Hepatocyte (in vitro differentiated cells): ENCODE measurements at regions not wholly inside any gene's neighbourhood (a gene's known extent, or its start where the extent isn't known, plus 50 kb on each side); places are given as distances from the start of the nearest gene placed in this dataset.

ENCODE experiments used
- DNase-seq: peaks from one replicate; pipeline ENCODE4 v3.0.0-alpha.2; 2016; ENCODE audit warnings: low spot score
- H2AFZ ChIP-seq: fragments of 200-600 bp; sonication (generic); 2 replicates; pipeline ENCODE4 v1.6.0; 2016; ENCODE audit warnings: antibody characterized with exemption, mild to moderate bottlenecking
- H3K27ac ChIP-seq: fragments of 200-600 bp; sonication (generic); 2 replicates; pipeline ENCODE4 v1.5.1; 2016; ENCODE audit warnings: mild to moderate bottlenecking
- H3K27me3 ChIP-seq: fragments of 200-600 bp; sonication (generic); 2 replicates; pipeline ENCODE4 v1.6.1; 2016
- H3K36me3 ChIP-seq: fragments of 200-600 bp; sonication (generic); replicated peaks from 2 replicates; pipeline ENCODE4 v1.5.1; 2016; ENCODE audit warnings: low read depth; ENCODE audit not compliant: insufficient read depth
- H3K4me1 ChIP-seq: fragments of 200-600 bp; sonication (generic); 2 replicates; pipeline ENCODE4 v1.5.1; 2016; ENCODE audit warnings: mild to moderate bottlenecking, moderate library complexity; ENCODE audit not compliant: insufficient read depth
- H3K4me2 ChIP-seq: fragments of 200-600 bp; sonication (generic); 2 replicates; pipeline ENCODE4 v1.6.0; 2016
- H3K4me3 ChIP-seq: fragments of 200-600 bp; sonication (generic); 2 replicates; pipeline ENCODE4 v1.5.1; 2016; ENCODE audit warnings: mild to moderate bottlenecking
- H3K79me2 ChIP-seq: fragments of 200-600 bp; sonication (generic); 2 replicates; pipeline ENCODE4 v1.6.0; 2017; ENCODE audit warnings: mild to moderate bottlenecking
- H3K9me2 ChIP-seq: fragments of 200-600 bp; sonication (generic); replicated peaks from 2 replicates; pipeline ENCODE4 v1.6.0; 2017; ENCODE audit warnings: mild to moderate bottlenecking; ENCODE audit not compliant: insufficient read depth
- H3K9me3 ChIP-seq: fragments of 200-600 bp; sonication (generic); 2 replicates; pipeline ENCODE4 v1.5.1; 2016; ENCODE audit warnings: low read depth, mild to moderate bottlenecking
- H4K20me1 ChIP-seq: fragments of 200-600 bp; sonication (generic); 2 replicates; pipeline ENCODE4 v1.6.0; 2016; ENCODE audit warnings: mild to moderate bottlenecking; ENCODE audit not compliant: insufficient read depth, poor library complexity, severe bottlenecking
- CTCF ChIP-seq: fragments of 200-600 bp; sonication (generic); IDR thresholded peaks from 2 replicates; pipeline ENCODE4 v1.5.1; 2016; ENCODE audit warnings: antibody characterized with exemption, mild to moderate bottlenecking; ENCODE audit not compliant: poor library complexity
- EZH2 ChIP-seq: fragments of 200-600 bp; sonication (generic); IDR thresholded peaks from 2 replicates; pipeline ENCODE4 v1.6.1; 2016; ENCODE audit warnings: antibody characterized with exemption, mild to moderate bottlenecking, borderline replicate concordance
- EZH2phosphoT487 ChIP-seq: fragments of 200-600 bp; sonication (generic); IDR thresholded peaks from one replicate; pipeline ENCODE4 v1.6.1; 2018; ENCODE audit warnings: antibody characterized with exemption, mild to moderate bottlenecking, low read depth, moderate library complexity; ENCODE audit not compliant: unreplicated experiment, severe bottlenecking
- WGBS: methylation state at CpG from one replicate; pipeline ENCODE4 v1.1.6; 2016; ENCODE audit warnings: low lambda C conversion rate; ENCODE audit errors: missing lambda C conversion rate; 5-methylcytosine and 5-hydroxymethylcytosine counted together

DNA sequence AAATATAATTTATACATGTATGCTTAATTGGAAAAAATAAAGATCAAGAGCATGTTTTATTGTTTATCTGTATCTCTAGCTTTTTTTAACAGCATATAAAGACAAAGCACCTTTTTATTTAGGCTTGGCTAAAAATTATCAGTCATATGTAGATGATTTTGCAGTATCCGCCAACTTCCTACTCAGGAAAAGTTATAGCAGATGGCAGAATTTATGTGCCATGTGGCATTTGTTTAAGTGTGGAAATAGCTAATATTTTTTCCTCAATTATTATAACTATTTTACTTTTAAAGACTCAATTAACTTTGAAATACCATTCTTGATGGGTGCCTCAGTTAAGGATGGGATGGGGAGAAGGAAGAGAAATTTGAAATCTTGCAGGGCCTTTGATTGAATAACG lies 762.1 kb upstream of the RBFOX1 start:
- Histone ChIP-seq H3K27ac (no peak overlapping the region), H4K20me1 (no peaks in the 10 kb centered on the region), H3K79me2 (no peaks in the 10 kb centered on the region), H3K9me2 (no peaks in the 10 kb centered on the region), H3K4me3 (no peak overlapping the region), H3K27me3 (peaks cover 17% of the 10 kb centered on the region), H3K36me3 (no peaks in the 10 kb centered on the region), H2AFZ (no peak overlapping the region), H3K9me3 (no peaks in the 10 kb centered on the region), H3K4me2 (no peak overlapping the region), H3K4me1 (no peaks in the 10 kb centered on the region)
- no peak for TF ChIP-seq CTCF
- no peak for TF ChIP-seq EZH2phosphoT487
- no peak for TF ChIP-seq EZH2
- WGBS = 82% methylated on average over 2 of the region's 2 CpGs
- DNase-seq = no peak

DNA sequence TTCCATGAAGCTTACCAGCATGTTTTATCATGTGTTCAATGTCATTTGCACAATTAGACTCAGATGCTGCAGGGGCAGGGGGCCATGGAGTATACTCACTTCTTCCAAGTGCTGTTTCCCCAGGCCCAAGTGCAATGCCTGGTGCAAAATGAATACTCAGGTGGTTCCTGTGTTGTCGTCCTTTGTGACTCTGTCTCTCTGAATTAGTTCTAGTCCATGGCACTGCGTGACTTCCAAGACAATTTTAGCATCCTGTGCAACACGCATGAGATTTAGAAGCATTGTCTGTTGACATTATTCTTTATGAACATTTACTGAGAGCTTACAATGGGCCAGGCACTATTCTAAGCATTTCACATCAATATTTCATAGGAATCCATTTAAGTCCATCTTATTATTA lies 769.7 kb upstream of the RBFOX1 start:
- no peaks in the 10 kb centered on the region for H3K36me3 ChIP-seq
- no peak for TF ChIP-seq EZH2
- no peak for TF ChIP-seq CTCF
- no peak for TF ChIP-seq EZH2phosphoT487
- no peak overlapping the region for H3K4me2 ChIP-seq
- H3K9me2 ChIP-seq = no peaks in the 10 kb centered on the region
- H3K79me2 ChIP-seq = no peaks in the 10 kb centered on the region
- peaks cover 2% of the 10 kb centered on the region for H3K27me3 ChIP-seq
- H3K4me1 ChIP-seq = no peaks in the 10 kb centered on the region
- H3K9me3 ChIP-seq = no peaks in the 10 kb centered on the region
- H2AFZ ChIP-seq = no peak overlapping the region
- no peaks in the 10 kb centered on the region for H4K20me1 ChIP-seq
- no peak overlapping the region for H3K4me3 ChIP-seq
- WGBS = 96% methylated on average over 3 of the region's 3 CpGs
- DNase-seq = no peak
- no peak overlapping the region for H3K27ac ChIP-seq

DNA sequence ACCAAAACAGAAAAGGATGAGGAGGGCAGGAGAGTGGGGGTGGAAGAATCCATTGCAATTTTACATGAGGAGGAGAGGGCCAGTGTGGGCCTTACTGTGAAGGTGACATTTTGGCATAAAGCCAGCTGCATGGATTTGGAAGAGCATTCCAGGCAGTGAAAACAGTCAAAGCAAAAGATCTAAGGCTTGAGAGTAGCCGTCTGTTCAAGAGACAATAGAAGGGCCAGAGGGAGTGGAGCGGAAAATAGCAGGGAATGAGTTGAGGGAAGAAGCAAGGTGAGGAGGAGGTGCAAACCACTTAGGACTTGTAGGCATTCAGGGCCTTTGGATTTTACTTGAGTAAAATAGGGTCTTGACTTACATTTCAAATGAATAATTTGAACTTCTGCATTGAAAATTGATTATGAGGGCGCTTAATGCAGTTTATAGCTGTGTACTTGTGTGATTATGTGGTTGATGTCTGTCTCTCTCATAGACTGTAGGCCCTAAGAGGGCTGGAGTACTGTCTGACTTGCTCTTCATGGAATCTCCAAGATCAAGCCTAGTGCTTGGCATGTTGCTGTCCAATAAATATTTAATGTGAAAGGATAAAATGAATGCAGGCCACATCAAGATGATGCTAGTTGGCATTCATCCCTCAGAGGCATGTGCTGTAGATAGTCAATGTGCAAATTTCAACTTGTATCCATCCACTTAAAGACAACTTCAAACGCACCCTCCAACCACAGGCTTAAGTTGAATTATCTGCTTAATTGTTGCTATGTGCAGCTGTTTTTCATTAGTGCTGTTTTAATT lies 772.1 kb upstream of the RBFOX1 start:
- 63% methylated on average over 4 of the region's 4 CpGs for WGBS
- no peak overlapping the region for H3K27ac ChIP-seq

More for the DNA sequence above, 772.1 kb upstream of the RBFOX1 start:
- no peak overlapping the region for H3K4me2 ChIP-seq
- no peak overlapping the region for H3K4me3 ChIP-seq
- no peak overlapping the region for H2AFZ ChIP-seq
- no peak for DNase-seq
- H3K36me3 ChIP-seq = no peaks in the 10 kb centered on the region
- H3K79me2 ChIP-seq = no peaks in the 10 kb centered on the region
- no peaks in the 10 kb centered on the region for H3K9me2 ChIP-seq
- H3K27me3 ChIP-seq = peaks cover 11% of the 10 kb centered on the region
- H3K4me1 ChIP-seq = no peaks in the 10 kb centered on the region
- no peak for TF ChIP-seq CTCF
- no peak for TF ChIP-seq EZH2
- no peak for TF ChIP-seq EZH2phosphoT487
- no peaks in the 10 kb centered on the region for H4K20me1 ChIP-seq
- no peaks in the 10 kb centered on the region for H3K9me3 ChIP-seq
